Endodermal cell (in vitro differentiated cells): ENCODE measurements at regions not wholly inside any gene's neighbourhood (a gene's known extent, or its start where the extent isn't known, plus 50 kb on each side); places are given as distances from the start of the nearest gene placed in this dataset.

ENCODE experiments used
- DNase-seq: peaks from one replicate; pipeline ENCODE4 v3.0.0-alpha.2; 2017
- H3K27ac ChIP-seq: 2 replicates; pipeline ENCODE4 v1.5.1; 2013; ENCODE audit warnings: mild to moderate bottlenecking, low read depth, low read length, moderate library complexity
- H3K27me3 ChIP-seq: 2 replicates; pipeline ENCODE4 v1.6.1; 2013; ENCODE audit warnings: mild to moderate bottlenecking, low read length, moderate library complexity; ENCODE audit not compliant: insufficient read depth, control insufficient read depth, poor library complexity, severe bottlenecking
- H3K36me3 ChIP-seq: 2 replicates; pipeline ENCODE4 v1.7.0; 2013; ENCODE audit warnings: mild to moderate bottlenecking, low read length, moderate library complexity; ENCODE audit not compliant: control insufficient read depth, insufficient read depth
- H3K4me1 ChIP-seq: one replicate; pipeline ENCODE4 v1.7.0; 2013; ENCODE audit warnings: low read length; ENCODE audit not compliant: control insufficient read depth, insufficient read depth
- H3K4me3 ChIP-seq: 2 replicates; pipeline ENCODE4 v1.5.1; 2013; ENCODE audit warnings: mild to moderate bottlenecking, low read length, moderate library complexity
- H3K9ac ChIP-seq: 2 replicates; pipeline ENCODE4 v1.6.1; 2013; ENCODE audit warnings: mild to moderate bottlenecking, low read length, moderate library complexity; ENCODE audit not compliant: poor library complexity, severe bottlenecking; ENCODE audit errors: extremely low read depth
- H3K9me3 ChIP-seq: 2 replicates; pipeline ENCODE4 v1.6.1; 2013; ENCODE audit warnings: mild to moderate bottlenecking, low read length, moderate library complexity; ENCODE audit not compliant: control insufficient read depth
- H3K27ac Mint-ChIP-seq: 2 replicates; pipeline ENCODE4 v1.8.0; 2020; ENCODE audit warnings: mixed read lengths
- H3K27me3 Mint-ChIP-seq: 2 replicates; pipeline ENCODE4 v1.8.0; 2021; ENCODE audit warnings: mild to moderate bottlenecking, mixed read lengths; ENCODE audit not compliant: insufficient read depth
- H3K36me3 Mint-ChIP-seq: 2 replicates; pipeline ENCODE4 v1.8.0; 2020; ENCODE audit warnings: low read depth, mixed read lengths
- H3K4me1 Mint-ChIP-seq: 2 replicates; pipeline ENCODE4 v1.8.0; 2020; ENCODE audit warnings: mixed read lengths
- H3K4me3 Mint-ChIP-seq: 2 replicates; pipeline ENCODE4 v1.8.0; 2020; ENCODE audit warnings: mild to moderate bottlenecking, moderate library complexity, mixed read lengths
- H3K9me3 Mint-ChIP-seq: 2 replicates; pipeline ENCODE4 v1.8.0; 2020; ENCODE audit warnings: mild to moderate bottlenecking, mixed read lengths
- CTCF ChIP-seq: fragments of 200-600 bp; sonication (generic); conservative IDR thresholded peaks from 2 replicates; pipeline ENCODE4 v1.5.0; 2021; ENCODE audit warnings: antibody characterized with exemption, mild to moderate bottlenecking
- WGBS, 2 experiments: methylation state at CpG; one replicate each; pipeline versions ENCODE4 v1.1.5 to v1.1.7; 2013; ENCODE audit warnings: missing lambda C conversion rate in 2 of 2, mixed read lengths in 1 of 2; ENCODE audit not compliant: insufficient coverage in 1 of 2, insufficient read length in 1 of 2; 5-methylcytosine and 5-hydroxymethylcytosine counted together

GRCh38 chr4:41375561-41375960 is 118.8 kb downstream of the UCHL1 start:
- no peaks in the 10 kb centered on the region for H3K36me3 Mint-ChIP-seq
- Histone ChIP-seq H3K36me3 (no peaks in the 10 kb centered on the region), H3K27ac (no peak overlapping the region), H3K4me3 (no peak overlapping the region), H3K9me3 (peaks cover 11% of the 10 kb centered on the region), H3K27me3 (no peaks in the 10 kb centered on the region), H3K9ac (no peak overlapping the region), H3K4me1 (no peaks in the 10 kb centered on the region)
- peaks cover 84% of the 10 kb centered on the region for H3K27me3 Mint-ChIP-seq
- H3K9me3 Mint-ChIP-seq: peaks cover 10% of the 10 kb centered on the region
- no peak for TF ChIP-seq CTCF
- H3K4me1 Mint-ChIP-seq: no peaks in the 10 kb centered on the region
- H3K27ac Mint-ChIP-seq: no peak overlapping the region
- no peak overlapping the region for H3K4me3 Mint-ChIP-seq
- no peak for DNase-seq
- WGBS, 2 experiments: 92 to 95% methylated on average over 7 of the region's 7 CpGs

- no peak overlapping the region for H3K9ac ChIP-seq
- Mint-ChIP-seq H3K4me1 (no peaks in the 10 kb centered on the region), H3K4me3 (no peak overlapping the region), H3K27ac (no peak overlapping the region), H3K27me3 (peaks cover 84% of the 10 kb centered on the region), H3K9me3 (peaks cover 10% of the 10 kb centered on the region), H3K36me3 (no peaks in the 10 kb centered on the region)
- peaks cover 16% of the 10 kb centered on the region for H3K27me3 ChIP-seq
- no peak for DNase-seq
- no peak overlapping the region for H3K4me3 ChIP-seq
- H3K9me3 ChIP-seq: peaks cover 11% of the 10 kb centered on the region
- TF ChIP-seq CTCF: no peak
- H3K27ac ChIP-seq: no peak overlapping the region
- 90 to 98% methylated on average over 2 to 3 of the region's 3 CpGs for WGBS, 2 experiments
- no peaks in the 10 kb centered on the region for H3K4me1 ChIP-seq
- no peaks in the 10 kb centered on the region for H3K36me3 ChIP-seq
These were observed 120.5 kb downstream of the UCHL1 start for GRCh38 chr4:41377196-41377595.

DNA sequence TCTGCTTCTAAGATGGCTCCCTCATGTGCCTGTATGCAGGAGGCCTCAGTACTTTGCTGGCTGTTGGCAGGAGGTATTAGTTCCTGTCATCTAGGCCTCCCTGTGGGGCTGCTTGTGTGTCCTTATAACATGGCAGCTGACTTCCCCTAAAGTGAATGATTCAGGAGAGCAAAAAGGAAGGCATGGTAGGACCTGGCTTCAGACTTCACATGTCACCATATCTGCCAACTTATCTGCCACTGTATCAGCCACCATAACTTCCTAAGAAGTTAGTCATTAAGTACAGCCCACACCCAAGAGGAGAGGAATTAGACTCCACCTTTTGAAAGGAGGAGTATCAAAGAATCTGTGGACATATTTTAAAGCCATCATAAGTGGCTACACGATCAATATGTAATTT is 122.5 kb downstream of the UCHL1 start:
- H3K9ac ChIP-seq: no peak overlapping the region
- no CpG with 5 or more reads among the region's 1 CpG for whole genome bisulfite sequencing, 2 experiments
- H3K27me3 ChIP-seq: peaks cover 29% of the 10 kb centered on the region
- H3K4me1 ChIP-seq: no peaks in the 10 kb centered on the region
- no peak for DNase-seq
- H3K4me3 Mint-ChIP-seq: no peak overlapping the region
- peaks cover 10% of the 10 kb centered on the region for H3K9me3 Mint-ChIP-seq
- H3K4me1 Mint-ChIP-seq: peaks cover 9% of the 10 kb centered on the region
- H3K27me3 Mint-ChIP-seq: peaks cover 83% of the 10 kb centered on the region
- no peaks in the 10 kb centered on the region for H3K36me3 Mint-ChIP-seq
- no peak overlapping the region for H3K27ac ChIP-seq
- no peak for TF ChIP-seq CTCF
- no peaks in the 10 kb centered on the region for H3K36me3 ChIP-seq
- H3K4me3 ChIP-seq: no peak overlapping the region
- H3K27ac Mint-ChIP-seq: no peak overlapping the region
- peaks cover 11% of the 10 kb centered on the region for H3K9me3 ChIP-seq
